ENCODE measurements at regions not wholly inside any gene's neighbourhood (a gene's known extent, or its start where the extent isn't known, plus 50 kb on each side); places are given as distances from the start of the nearest gene placed in this dataset.

- no peak overlapping the region for H3K9ac ChIP-seq (ENCODE audit: low read length)
- no peak overlapping the region for H3K4me2 ChIP-seq (replicated peaks; ENCODE audit: low read depth, low read length, poor library complexity, severe bottlenecking)
- no peak overlapping the region for H2AFZ ChIP-seq (ENCODE audit: insufficient read depth, low read depth, low read length, poor library complexity, severe bottlenecking)
- H3K27ac Mint-ChIP-seq: no peak overlapping the region
- H3K36me3 ChIP-seq (replicated peaks in 1 of 2; ENCODE audit: control extremely low read depth in 1 of 2, control insufficient read depth in 1 of 2, extremely low read depth in 1 of 2, insufficient read depth in 2 of 2, low read length in 1 of 2): no peaks in the 10 kb centered on the region
- no peaks in the 10 kb centered on the region for H3K9me3 Mint-ChIP-seq (ENCODE audit: insufficient read depth)
- no peak overlapping the region for H3K4me3 ChIP-seq (ENCODE audit: control extremely low read depth in 1 of 5, extremely low read depth in 1 of 5, insufficient read depth in 1 of 5, low read depth in 2 of 5, low read length in 4 of 5)
- H3K27me3 ChIP-seq (replicated peaks in 1 of 4; ENCODE audit: control extremely low read depth in 1 of 4, control insufficient read depth in 3 of 4, insufficient read depth in 4 of 4, low read length in 3 of 4): peaks cover 0 to 8% (median 0%) of the 10 kb centered on the region in 4 experiments
- no peak overlapping the region for H3K4me3 Mint-ChIP-seq
- no peaks in the 10 kb centered on the region for H3K9me3 ChIP-seq (ENCODE audit: control extremely low read depth in 1 of 3, control insufficient read depth in 2 of 3, insufficient read depth in 1 of 3, low read length in 2 of 3)
- intact Hi-C loops (cut with micrococcal nuclease): no loop called here
- no peaks in the 10 kb centered on the region for H3K4me1 ChIP-seq (ENCODE audit: control insufficient read depth in 2 of 2, insufficient read depth in 2 of 2, low read length in 2 of 2)
- H3K27ac ChIP-seq (ENCODE audit: low read length in 2 of 2): no peak overlapping the region
- POLR2A ChIA-PET: no interaction called here
- H3K4me1 Mint-ChIP-seq: no peaks in the 10 kb centered on the region
- H3K79me2 ChIP-seq (ENCODE audit: control insufficient read depth, insufficient read depth, low read length): no peaks in the 10 kb centered on the region
- peaks cover 28% of the 10 kb centered on the region for H3K27me3 Mint-ChIP-seq
- DNase-seq (no peak), ATAC-seq (ENCODE audit: low read depth) (no peak)
- no peak for TF ChIP-seq CTCF (IDR thresholded peaks at IDR 0.05)
- TF ChIP-seq EZH2 (IDR thresholded peaks at IDR 0.05; ENCODE audit: borderline replicate concordance, insufficient read depth, low read depth, low read length, poor library complexity, severe bottlenecking): no peak
- whole genome bisulfite sequencing (ENCODE audit: insufficient coverage): 90% methylated on average over 9 of the region's 10 CpGs
- no peaks in the 10 kb centered on the region for H4K20me1 ChIP-seq (ENCODE audit: control insufficient read depth, insufficient read depth, low read length, poor library complexity, severe bottlenecking)
- CTCF ChIA-PET: no interaction called here
These were observed 154.6 kb upstream of the MYL2 start for GRCh38 chr12:111074965-111075364.

GRCh38 chr12:111074559-111074958 lies 154.2 kb upstream of the MYL2 start:
- ATAC-seq (ENCODE audit: low read depth) (no peak), DNase-seq (no peak)
- Mint-ChIP-seq H3K4me1 (no peaks in the 10 kb centered on the region), H3K9me3 (ENCODE audit: insufficient read depth) (no peaks in the 10 kb centered on the region), H3K27me3 (peaks cover 28% of the 10 kb centered on the region), H3K27ac (no peak overlapping the region), H3K4me3 (no peak overlapping the region)
- no peaks in the 10 kb centered on the region for H3K9me3 ChIP-seq (ENCODE audit: control extremely low read depth in 1 of 3, control insufficient read depth in 2 of 3, insufficient read depth in 1 of 3, low read length in 2 of 3)
- 48% methylated on average over 8 of the region's 8 CpGs for WGBS (ENCODE audit: insufficient coverage)
- H3K9ac ChIP-seq (ENCODE audit: low read length): no peak overlapping the region
- no peak for TF ChIP-seq CTCF (IDR thresholded peaks at IDR 0.05)
- TF ChIP-seq EZH2 (IDR thresholded peaks at IDR 0.05; ENCODE audit: borderline replicate concordance, insufficient read depth, low read depth, low read length, poor library complexity, severe bottlenecking): no peak
- H3K36me3 ChIP-seq (replicated peaks in 1 of 2; ENCODE audit: control extremely low read depth in 1 of 2, control insufficient read depth in 1 of 2, extremely low read depth in 1 of 2, insufficient read depth in 2 of 2, low read length in 1 of 2): no peaks in the 10 kb centered on the region
- H3K4me1 ChIP-seq (ENCODE audit: control insufficient read depth in 2 of 2, insufficient read depth in 2 of 2, low read length in 2 of 2): no peaks in the 10 kb centered on the region
- ChIA-PET CTCF (no interaction called here), POLR2A (no interaction called here)
- H3K79me2 ChIP-seq (ENCODE audit: control insufficient read depth, insufficient read depth, low read length): no peaks in the 10 kb centered on the region
- H4K20me1 ChIP-seq (ENCODE audit: control insufficient read depth, insufficient read depth, low read length, poor library complexity, severe bottlenecking): no peaks in the 10 kb centered on the region
- H3K4me3 ChIP-seq (ENCODE audit: control extremely low read depth in 1 of 5, extremely low read depth in 1 of 5, insufficient read depth in 1 of 5, low read depth in 2 of 5, low read length in 4 of 5): no peak overlapping the region
- H3K27me3 ChIP-seq (replicated peaks in 1 of 4; ENCODE audit: control extremely low read depth in 1 of 4, control insufficient read depth in 3 of 4, insufficient read depth in 4 of 4, low read length in 3 of 4): peaks cover 0 to 11% (median 0%) of the 10 kb centered on the region in 4 experiments
- intact Hi-C loops (cut with micrococcal nuclease): no loop called here
- H3K27ac ChIP-seq (ENCODE audit: low read length in 2 of 2): no peak overlapping the region
- H3K4me2 ChIP-seq (replicated peaks; ENCODE audit: low read depth, low read length, poor library complexity, severe bottlenecking): no peak overlapping the region
- H2AFZ ChIP-seq (ENCODE audit: insufficient read depth, low read depth, low read length, poor library complexity, severe bottlenecking): no peak overlapping the region
